Cardiac fibroblast (primary cell): ENCODE measurements at regions not wholly inside any gene's neighbourhood (a gene's known extent, or its start where the extent isn't known, plus 50 kb on each side); places are given as distances from the start of the nearest gene placed in this dataset.

Source experiments
- DNase-seq, 2 donors: peaks; one replicate each; pipeline versions ENCODE4 v3.0.0 to v3.0.0-alpha.2; 2010; ENCODE audit warnings: low read depth in 2 of 2
- H3K4me3 ChIP-seq, 2 donors: replicated peaks in 1 of 2; 1 replicate in 1 of 2; 2 replicates in 1 of 2; pipeline ENCODE4 v1.5.1; 2011; ENCODE audit warnings: low read depth in 2 of 2, low read length in 2 of 2, mild to moderate bottlenecking in 2 of 2, moderate library complexity in 1 of 2
- CTCF ChIP-seq: IDR thresholded peaks from one replicate; pipeline ENCODE4 v1.5.1; 2011; ENCODE audit warnings: low read depth, mild to moderate bottlenecking, low read length, inconsistent platforms

GRCh38 chr6:133594652-133595110 is 294.2 kb upstream of the TCF21 start:
- DNase-seq: peak in 1 of 2 donors; percentile 6
- H3K4me3 ChIP-seq: no peak overlapping the region
- TF ChIP-seq CTCF: no peak

GRCh38 chr6:133595111-133595761 is 293.7 kb upstream of the TCF21 start:
- TF ChIP-seq CTCF: no peak
- no peak overlapping the region for H3K4me3 ChIP-seq
- DNase-seq: peak in 1 of 2 donors; percentile 3

- TF ChIP-seq CTCF: no peak
- H3K4me3 ChIP-seq: no peak overlapping the region
- DNase-seq: no peak
These were observed 282.1 kb upstream of the TCF21 start for GRCh38 chr6:133606852-133607251.

- no peak for TF ChIP-seq CTCF
- H3K4me3 ChIP-seq: no peak overlapping the region
- DNase-seq: no peak
These were observed 280.3 kb upstream of the TCF21 start for GRCh38 chr6:133608620-133609019.

- DNase-seq: peak; percentile 98 to 100
- no peak overlapping the region for H3K4me3 ChIP-seq
- no peak for TF ChIP-seq CTCF
These were observed 279.3 kb upstream of the TCF21 start for GRCh38 chr6:133609415-133610226.

GRCh38 chr6:133610227-133610840 is 278.6 kb upstream of the TCF21 start:
- peak; percentile 44 to 77 for DNase-seq
- no peak for TF ChIP-seq CTCF
- H3K4me3 ChIP-seq: no peak overlapping the region
